ENCODE measurements at regions not wholly inside any gene's neighbourhood (a gene's known extent, or its start where the extent isn't known, plus 50 kb on each side); places are given as distances from the start of the nearest gene placed in this dataset.
"Not testable (repeated sequence)": the region's sequence is repeated elsewhere in the genome, so short reads cannot be mapped to it uniquely, and the experiment has no call there.

DNA sequence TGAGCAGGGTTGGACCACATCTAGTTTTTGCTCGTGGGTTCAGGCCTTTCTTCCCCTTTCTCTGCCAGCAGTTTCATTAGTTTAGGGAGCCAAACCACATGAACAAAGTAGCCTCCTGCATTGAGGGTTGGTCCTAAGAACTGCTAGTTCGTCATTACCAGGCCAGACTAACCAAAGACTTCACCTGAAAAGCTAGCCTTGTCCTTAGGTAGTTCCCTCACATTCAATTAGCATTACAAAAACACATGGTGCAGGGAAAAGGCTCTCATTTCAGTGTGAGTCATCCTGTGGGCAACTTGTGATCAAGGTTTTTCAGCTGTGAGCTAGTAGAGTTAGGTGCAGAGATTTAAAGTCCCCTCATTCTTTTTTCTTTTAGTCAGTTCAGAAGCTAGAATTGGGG, 279.3 kb upstream of the CTNNB1 start:
- DNase-seq (ENCODE audit: low read depth, low spot score) = peak; percentile 34
- in situ Hi-C loops (cut with HindIII; ENCODE audit: low pct_unique_long_range_greater_than_20kb, low sequenced_read_pairs) = no loop called here

- DNase-seq (ENCODE audit: low read depth, low spot score) = no peak
- in situ Hi-C loops (cut with HindIII; ENCODE audit: low pct_unique_long_range_greater_than_20kb, low sequenced_read_pairs) = no loop called here
These were observed 278.1 kb upstream of the CTNNB1 start for GRCh38 chr3:40921251-40921650.

DNA sequence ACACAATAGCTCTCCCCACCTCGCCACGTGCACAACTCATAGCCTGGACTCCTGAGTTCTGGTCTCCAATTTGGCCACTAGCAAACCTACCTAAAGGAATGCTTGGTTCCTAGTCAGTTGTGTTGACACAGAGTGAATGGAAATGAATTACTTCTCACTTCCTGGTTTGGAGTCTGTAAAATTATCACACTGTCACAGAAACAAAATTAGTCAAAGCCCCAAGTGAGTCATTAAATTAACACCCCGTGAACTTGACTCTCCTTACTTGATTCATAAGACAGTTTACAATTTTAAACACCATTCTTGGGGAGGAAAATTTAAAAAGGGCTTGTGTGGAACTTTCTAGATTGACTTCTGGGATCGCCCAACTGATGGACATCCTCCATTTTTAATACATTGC, 276.2 kb upstream of the CTNNB1 start:
- in situ Hi-C loops (cut with HindIII; ENCODE audit: low pct_unique_long_range_greater_than_20kb, low sequenced_read_pairs) = no loop called here

GRCh38 chr3:40923651-40924050, 275.7 kb upstream of the CTNNB1 start:
- in situ Hi-C loops (cut with HindIII; ENCODE audit: low pct_unique_long_range_greater_than_20kb, low sequenced_read_pairs) = no loop called here
- no peak for DNase-seq (ENCODE audit: low read depth, low spot score)

More for the DNA sequence above, 276.2 kb upstream of the CTNNB1 start:
- no peak for DNase-seq (ENCODE audit: low read depth, low spot score)

DNA sequence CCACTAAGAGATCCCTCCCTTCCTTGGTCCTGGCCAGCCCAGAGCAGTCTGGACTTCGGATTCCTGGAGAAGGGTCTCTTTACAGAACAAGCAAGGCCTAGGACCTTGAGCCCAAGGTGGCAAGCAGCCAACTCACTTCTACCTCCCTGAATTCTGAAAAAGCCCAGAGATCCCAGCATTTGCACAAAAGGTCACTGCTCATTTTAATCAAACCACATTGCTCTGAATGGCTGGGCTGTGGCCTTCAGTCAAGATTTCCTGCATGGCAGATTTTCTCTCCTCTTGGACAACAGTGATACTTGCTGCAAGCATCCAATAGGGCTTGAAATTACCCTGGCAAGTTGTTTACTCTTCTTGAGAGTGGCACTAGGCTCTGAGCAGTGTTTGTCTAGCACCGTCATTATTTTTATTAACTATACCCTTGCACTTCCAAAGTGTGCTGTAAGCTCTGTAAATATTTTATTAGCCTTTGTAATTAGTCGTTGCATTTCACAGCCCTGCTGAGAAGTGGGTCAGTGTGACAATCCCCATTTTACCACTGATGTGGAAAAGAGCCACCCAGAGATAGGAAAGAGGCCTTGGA, 274.7 kb upstream of the CTNNB1 start:
- in situ Hi-C loops (cut with HindIII; ENCODE audit: low pct_unique_long_range_greater_than_20kb, low sequenced_read_pairs) = no loop called here
- DNase-seq (ENCODE audit: low read depth, low spot score) = no peak

DNA sequence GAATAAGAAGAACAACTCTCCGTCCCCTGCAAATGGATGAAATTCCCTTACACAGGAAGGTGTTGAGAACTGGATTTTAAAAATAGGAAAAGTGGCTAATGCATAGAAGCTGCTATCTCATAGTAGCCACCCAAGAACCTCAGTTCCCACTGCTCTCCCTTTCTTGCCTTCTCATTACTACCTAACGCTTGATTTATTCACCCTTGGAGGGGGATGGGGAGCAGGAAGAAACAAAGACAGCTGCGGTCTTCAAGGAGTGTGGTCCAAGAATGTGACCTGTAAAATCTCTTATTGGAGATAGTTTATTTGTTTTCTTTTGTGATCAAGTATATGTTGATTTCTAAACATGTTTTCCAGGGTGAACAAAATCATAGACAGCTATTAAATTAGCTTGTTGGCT, 274.1 kb upstream of the CTNNB1 start:
- no peak for DNase-seq (ENCODE audit: low read depth, low spot score)
- in situ Hi-C loops (cut with HindIII; ENCODE audit: low pct_unique_long_range_greater_than_20kb, low sequenced_read_pairs) = no loop called here

DNA sequence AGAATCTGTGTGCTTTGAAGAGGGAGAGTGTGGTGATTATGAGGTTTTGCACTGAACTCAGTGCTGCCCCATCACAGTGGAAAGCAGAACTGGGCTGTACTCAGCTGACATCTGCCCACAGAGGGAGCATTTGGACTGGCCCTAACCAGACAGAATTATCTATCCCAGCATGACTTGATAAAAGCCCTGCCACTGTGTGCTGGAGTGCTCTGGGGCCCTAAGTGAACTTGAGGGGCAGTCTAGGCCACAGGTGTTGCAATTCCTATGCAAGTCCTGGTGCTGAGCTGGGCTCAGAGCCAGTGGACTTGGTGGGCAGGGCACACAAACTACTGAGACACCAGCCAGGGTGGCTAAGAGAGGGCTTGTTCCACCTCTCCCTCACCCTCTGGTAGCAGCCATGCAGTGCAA, 269.2 kb upstream of the CTNNB1 start:
- peak; percentile 44 for DNase-seq (ENCODE audit: low read depth, low spot score)
- in situ Hi-C loops (cut with HindIII; ENCODE audit: low pct_unique_long_range_greater_than_20kb, low sequenced_read_pairs) = no loop called here

DNA sequence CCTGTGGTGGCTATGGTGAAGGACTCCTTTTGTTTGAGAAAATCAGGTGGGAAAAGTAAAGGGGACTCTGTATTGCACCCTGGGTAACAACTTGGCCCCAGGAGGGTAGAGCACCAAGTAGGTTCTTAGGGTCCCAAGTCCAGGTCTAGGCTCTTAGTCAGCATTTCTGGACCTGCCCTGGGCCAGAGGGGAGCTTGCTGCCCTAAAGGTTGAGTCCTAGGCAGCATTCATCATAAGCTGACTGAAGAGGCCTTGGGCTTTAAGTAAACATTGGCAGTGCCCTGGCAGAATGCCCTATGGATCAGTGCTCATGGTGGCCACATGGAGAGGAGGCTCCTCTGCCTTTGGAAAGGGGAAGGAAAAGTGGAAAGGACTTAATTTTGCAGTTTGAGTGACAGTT, 268.5 kb upstream of the CTNNB1 start:
- in situ Hi-C loops (cut with HindIII; ENCODE audit: low pct_unique_long_range_greater_than_20kb, low sequenced_read_pairs) = no loop called here
- no peak for DNase-seq (ENCODE audit: low read depth, low spot score)

DNA sequence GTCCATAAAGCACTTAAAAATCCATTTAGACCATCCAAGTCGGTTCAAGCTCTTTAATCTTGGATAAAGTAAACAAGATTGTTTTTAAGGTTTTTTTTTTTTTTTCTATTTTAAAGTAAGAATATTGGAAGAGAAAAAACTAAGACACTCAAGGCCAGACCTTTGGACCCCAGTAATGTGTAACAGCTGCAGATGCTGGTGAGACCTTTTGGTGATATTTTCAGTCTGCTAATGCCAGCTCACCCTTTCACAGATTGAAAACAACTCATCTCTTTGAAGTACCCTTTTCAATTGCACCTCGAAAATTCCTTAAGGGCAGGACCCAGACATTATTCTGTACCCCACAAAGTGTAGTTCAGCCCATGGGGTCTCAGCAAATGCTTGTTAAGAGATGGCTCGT, 260.7 kb upstream of the CTNNB1 start:
- in situ Hi-C loops (cut with HindIII; ENCODE audit: low pct_unique_long_range_greater_than_20kb, low sequenced_read_pairs) = no loop called here

DNA sequence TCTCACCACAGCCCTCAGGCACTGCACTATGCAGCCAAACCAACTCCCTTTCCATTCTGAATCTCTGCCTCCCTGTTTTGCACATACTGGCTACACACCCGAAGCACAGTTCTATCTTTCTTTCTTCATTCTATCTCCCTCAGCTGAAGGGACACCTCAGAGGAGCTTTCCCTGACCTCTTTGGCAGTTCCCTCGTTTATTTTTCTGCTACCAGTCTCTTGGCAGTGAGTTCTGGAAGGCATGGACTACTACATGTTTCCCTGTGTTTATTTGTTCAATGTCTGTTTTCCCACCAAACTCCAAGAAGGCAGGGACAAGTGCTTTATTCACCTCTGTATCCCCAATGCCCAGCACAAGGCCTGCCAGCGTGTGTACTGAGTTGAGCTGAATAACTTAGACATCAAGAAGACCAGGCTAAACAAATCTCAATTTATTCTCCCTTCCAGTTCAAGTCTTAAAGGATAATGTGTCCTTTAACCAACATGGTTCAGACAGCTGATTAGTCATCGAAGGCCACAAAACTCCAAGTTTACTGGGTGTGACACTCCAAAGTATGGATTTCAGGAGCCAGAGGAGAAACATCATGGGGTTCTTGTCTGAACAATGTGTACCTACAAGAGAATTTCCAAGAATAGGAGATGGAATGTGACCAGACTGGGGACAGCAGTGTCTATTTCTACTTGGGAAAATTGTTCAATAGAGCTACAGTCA, 260.1 kb upstream of the CTNNB1 start:
- in situ Hi-C loops (cut with HindIII; ENCODE audit: low pct_unique_long_range_greater_than_20kb, low sequenced_read_pairs) = no loop called here
- DNase-seq (ENCODE audit: low read depth, low spot score) = no peak

More for the DNA sequence above, 260.7 kb upstream of the CTNNB1 start:
- DNase-seq (ENCODE audit: low read depth, low spot score) = no peak

DNA sequence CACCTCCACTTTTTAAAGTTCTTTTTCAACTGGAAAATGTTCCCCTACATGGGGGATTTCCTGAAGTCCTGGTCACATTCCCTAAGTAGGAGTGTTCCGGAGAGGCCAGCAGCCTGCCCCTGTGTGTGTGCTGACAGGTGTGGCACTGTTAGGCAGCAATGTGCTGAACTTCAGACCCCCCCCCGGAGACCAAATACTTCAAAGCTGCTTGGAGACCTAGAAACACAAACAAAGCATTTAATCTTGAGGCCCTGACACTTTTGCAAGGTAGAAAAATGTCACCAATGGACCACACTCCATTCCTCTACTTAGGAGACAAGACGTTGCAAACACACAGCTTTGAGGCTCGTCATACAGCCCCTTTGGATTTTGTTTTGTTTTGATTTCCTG, 259.6 kb upstream of the CTNNB1 start:
- in situ Hi-C loops (cut with HindIII; ENCODE audit: low pct_unique_long_range_greater_than_20kb, low sequenced_read_pairs) = no loop called here
- DNase-seq (ENCODE audit: low read depth, low spot score) = no peak

- in situ Hi-C loops (cut with HindIII; ENCODE audit: low pct_unique_long_range_greater_than_20kb, low sequenced_read_pairs) = no loop called here
- DNase-seq (ENCODE audit: low read depth, low spot score) = no peak
These were observed 258.7 kb upstream of the CTNNB1 start for GRCh38 chr3:40940651-40941050.

GRCh38 chr3:40947022-40947421, 252.3 kb upstream of the CTNNB1 start:
- DNase-seq (ENCODE audit: low read depth, low spot score); in situ Hi-C loops (cut with HindIII; ENCODE audit: low pct_unique_long_range_greater_than_20kb, low sequenced_read_pairs): not testable (repeated sequence)

- in situ Hi-C loops (cut with HindIII; ENCODE audit: low pct_unique_long_range_greater_than_20kb, low sequenced_read_pairs) = not testable (repeated sequence)
These were observed 250.0 kb upstream of the CTNNB1 start for GRCh38 chr3:40949347-40949746.

DNA sequence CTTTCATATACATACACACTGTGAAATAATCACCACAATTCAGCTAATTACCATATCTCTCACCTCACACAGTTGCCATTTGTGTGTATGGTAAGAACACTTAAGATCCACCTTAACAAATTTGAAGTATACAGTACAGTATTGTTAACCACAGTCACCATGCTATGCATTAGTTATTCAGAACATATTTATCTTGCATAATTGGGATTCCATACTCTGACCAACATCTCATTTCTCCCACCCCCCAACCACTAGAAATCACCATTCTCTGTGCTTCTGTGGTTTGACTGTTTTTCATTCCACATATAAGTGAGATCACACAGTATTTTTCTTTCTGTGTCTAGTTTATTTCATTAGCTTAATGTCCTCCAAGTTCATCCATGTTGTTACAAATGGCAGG, 247.7 kb upstream of the CTNNB1 start:
- in situ Hi-C loops (cut with HindIII; ENCODE audit: low pct_unique_long_range_greater_than_20kb, low sequenced_read_pairs) = no loop called here
- no peak for DNase-seq (ENCODE audit: low read depth, low spot score)

More at GRCh38 chr3:40949347-40949746, 250.0 kb upstream of the CTNNB1 start:
- DNase-seq (ENCODE audit: low read depth, low spot score) = not testable (repeated sequence)

- in situ Hi-C loops (cut with HindIII; ENCODE audit: low pct_unique_long_range_greater_than_20kb, low sequenced_read_pairs) = no loop called here
- DNase-seq (ENCODE audit: low read depth, low spot score) = no peak
These were observed 238.0 kb upstream of the CTNNB1 start for GRCh38 chr3:40961104-40961857.

DNA sequence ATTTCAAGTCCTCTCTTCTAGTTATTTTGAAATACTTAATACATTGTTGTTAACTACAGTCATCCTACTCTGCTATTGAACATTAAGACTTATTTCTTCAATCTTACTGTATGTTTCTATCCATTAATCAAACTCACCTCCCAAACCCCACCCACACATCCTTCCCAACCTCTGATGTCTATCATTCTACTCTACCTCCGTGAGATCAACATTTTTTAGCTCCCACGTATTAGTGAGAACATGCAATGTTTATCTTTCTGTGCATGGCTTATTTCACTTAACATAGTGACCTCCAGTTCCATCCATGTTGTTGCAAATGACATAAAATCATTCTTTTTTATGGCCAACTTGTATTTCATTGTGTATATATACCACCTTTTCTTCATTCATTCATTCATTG, 236.6 kb upstream of the CTNNB1 start:
- in situ Hi-C loops (cut with HindIII; ENCODE audit: low pct_unique_long_range_greater_than_20kb, low sequenced_read_pairs) = no loop called here
- DNase-seq (ENCODE audit: low read depth, low spot score) = no peak

- in situ Hi-C loops (cut with HindIII; ENCODE audit: low pct_unique_long_range_greater_than_20kb, low sequenced_read_pairs) = no loop called here
- DNase-seq (ENCODE audit: low read depth, low spot score) = no peak
These were observed 230.6 kb upstream of the CTNNB1 start for GRCh38 chr3:40968666-40969065.

DNA sequence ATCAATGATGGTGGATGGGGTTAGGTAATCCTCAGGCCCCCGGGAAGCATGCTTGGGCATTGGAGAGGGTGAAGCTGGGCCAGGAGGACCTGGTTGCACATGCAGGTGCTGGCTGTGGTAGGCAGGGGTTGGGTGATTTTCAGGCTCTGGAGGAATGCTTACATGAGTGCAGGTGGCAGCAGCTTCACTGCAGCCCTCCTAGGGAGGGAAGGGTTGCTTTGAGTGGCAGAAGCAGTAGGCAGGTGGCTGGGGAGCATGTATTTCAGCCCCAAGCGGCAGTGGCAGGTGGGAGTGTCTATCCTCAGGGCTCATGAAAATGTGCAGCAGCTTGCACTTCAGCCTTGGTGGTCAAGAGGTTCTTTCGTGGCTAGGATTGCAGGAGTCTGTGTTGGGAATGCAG, 230.0 kb upstream of the CTNNB1 start:
- in situ Hi-C loops (cut with HindIII; ENCODE audit: low pct_unique_long_range_greater_than_20kb, low sequenced_read_pairs) = no loop called here

More for the DNA sequence above, 230.0 kb upstream of the CTNNB1 start:
- DNase-seq (ENCODE audit: low read depth, low spot score) = no peak
